GM03348 (cell line): ENCODE measurements at regions not wholly inside any gene's neighbourhood (a gene's known extent, or its start where the extent isn't known, plus 50 kb on each side); places are given as distances from the start of the nearest gene placed in this dataset.
A peak's percentile ranks its signal among the peaks of the same experiment; 100 is the strongest.
"Not testable (repeated sequence)": the region's sequence is repeated elsewhere in the genome, so short reads cannot be mapped to it uniquely, and the experiment has no call there.

Experiments
- DNase-seq: peaks from one replicate; pipeline ENCODE4 v3.0.0; 2012; ENCODE audit warnings: low spot score

DNA sequence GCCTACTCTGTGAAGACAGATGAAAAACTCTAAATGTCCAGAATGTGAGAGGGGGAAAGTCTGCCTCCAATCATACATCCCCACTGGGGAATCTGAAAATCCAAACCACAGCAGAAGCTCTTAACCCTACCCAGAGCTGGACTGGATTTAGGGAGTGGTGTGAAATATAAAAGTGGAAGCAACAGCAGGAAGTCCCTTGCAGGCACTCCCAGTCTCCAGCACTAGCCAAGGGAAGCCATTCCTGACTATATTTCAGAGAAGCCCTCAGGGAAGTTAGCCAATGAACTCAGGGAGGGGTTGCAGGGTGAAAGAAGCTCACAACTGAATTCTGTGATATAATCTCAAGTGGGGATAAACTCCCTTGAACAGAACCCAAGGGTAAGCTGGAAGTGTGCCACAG is 51.5 kb downstream of the CRPPA start:
- DNase-seq: no peak

DNA sequence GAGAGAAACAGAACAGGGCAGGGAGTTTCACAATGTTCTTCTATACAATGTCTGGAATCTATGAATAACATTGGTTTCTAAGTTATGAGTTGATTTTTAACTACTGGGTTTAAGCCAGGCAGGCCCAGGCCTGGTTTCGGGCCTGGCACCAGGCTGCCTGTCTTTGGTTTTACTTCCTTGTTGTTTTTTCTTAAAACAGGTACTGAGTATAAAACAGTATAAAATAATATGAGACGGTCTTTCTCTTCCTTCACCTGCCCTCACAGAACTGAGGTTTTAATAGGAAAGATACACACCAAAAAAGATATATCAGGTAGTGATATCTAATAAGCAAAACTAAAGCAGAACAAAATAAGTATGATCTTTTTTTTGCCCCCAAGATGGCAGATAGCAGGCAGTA is 52.0 kb downstream of the CRPPA start:
- not testable (repeated sequence) for DNase-seq

DNA sequence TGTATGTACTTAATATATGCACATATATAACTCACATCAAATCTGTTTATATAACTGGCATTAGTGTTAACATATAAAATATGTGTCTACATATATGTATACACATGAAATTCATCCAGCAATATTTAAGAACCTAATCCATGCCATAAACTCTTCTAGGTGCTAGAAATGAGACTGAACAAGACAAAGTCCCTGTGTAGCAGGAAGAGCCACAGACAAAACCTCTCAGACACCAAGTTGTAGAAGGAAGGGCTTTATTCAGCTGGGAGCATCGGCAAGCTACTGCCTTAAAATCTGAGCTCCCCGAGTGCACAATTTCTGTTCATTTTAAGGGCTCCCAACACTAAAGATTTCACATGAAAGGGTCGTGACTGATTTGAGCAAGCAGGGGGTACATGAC is 52.5 kb downstream of the CRPPA start:
- DNase-seq: no peak

- no peak for DNase-seq
Observed at GRCh38 chr7:16367115-16367514, 54.2 kb downstream of the CRPPA start.

DNA sequence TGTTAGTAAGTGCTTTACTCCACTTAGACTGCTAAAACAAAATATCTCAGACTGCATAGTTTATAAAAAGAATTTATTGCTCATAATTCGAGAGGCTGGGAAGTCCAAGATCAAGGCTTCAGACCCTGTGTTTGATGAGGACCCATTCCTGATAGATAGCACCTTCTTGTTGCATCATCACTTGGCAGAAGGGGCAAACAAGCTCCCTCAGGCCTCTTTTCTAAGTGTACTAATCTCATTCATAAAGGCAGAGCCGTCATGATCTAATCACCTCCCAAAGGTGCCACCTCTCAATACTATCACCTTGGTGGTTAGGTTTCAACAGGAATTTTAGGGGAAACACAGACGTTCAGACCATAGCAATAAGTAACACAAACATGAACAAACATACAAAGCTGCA is 55.4 kb downstream of the CRPPA start:
- DNase-seq: no peak

DNA sequence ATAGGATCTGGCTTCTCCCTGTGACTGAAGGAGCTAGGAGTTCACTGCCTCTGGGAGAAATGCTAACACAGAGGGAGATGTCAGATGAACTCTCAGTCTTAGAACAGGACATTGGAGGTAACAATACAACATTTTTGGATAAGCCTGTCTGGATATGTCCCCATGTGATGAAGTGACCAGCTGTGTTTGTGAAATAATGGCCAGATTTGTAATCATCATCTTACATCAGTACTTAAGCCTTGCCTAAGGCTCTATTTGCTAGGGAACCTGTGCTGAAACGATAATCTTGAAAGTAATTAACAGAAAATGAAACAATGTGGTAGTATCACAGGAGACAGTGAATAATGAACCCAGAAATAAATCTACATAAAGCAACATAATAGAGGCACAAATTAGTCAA is 56.2 kb downstream of the CRPPA start:
- no peak for DNase-seq

DNA sequence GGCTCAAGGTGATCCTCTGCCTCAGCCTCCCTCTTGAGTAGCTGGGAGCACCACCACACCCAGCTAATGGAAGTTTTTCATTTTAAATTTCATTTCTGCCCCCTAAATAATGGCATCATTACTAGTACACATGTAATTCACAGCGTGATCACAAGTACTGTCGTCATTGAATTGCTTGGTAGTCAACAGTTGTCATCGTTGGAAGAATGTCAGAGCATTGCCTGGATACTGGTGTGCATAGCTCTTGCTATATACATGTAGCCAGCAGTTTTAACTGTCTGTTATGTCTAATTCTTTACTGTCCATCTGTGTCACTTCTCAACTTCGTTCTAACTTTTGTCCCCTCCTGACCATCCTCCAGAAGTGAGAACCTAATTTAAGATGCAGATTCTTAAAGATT is 62.1 kb downstream of the CRPPA start:
- no peak for DNase-seq

- no peak for DNase-seq
Observed at GRCh38 chr7:16357921-16358320, 63.4 kb downstream of the CRPPA start.

GRCh38 chr7:16357474-16357873 is 63.9 kb downstream of the CRPPA start:
- no peak for DNase-seq

- DNase-seq: peak; percentile 45
Observed at GRCh38 chr7:16356301-16356958, 64.9 kb downstream of the CRPPA start.

DNA sequence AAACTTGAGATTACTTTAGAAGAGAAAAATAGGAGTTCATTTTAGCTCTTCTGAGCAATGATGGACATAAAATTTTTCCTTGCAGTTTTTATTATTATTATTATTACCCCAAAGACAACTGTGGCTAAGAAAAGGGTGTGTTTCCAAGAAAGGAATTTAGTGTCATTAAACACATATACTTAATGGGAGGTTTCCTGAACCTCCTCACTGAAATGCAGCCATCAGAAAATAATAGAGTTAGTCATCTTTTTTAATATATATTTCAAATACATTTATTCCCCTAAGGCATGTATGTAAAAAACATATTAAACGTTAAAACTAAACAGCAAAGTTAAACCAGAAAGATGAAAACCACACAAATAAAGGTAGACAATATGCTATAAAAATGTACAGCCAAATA is 66.8 kb downstream of the CRPPA start:
- no peak for DNase-seq

GRCh38 chr7:16353226-16353625 is 68.1 kb downstream of the CRPPA start:
- DNase-seq: no peak

GRCh38 chr7:16350634-16351033 is 70.7 kb downstream of the CRPPA start:
- DNase-seq: no peak

GRCh38 chr7:16348251-16348650 is 73.1 kb downstream of the CRPPA start:
- DNase-seq: no peak

DNA sequence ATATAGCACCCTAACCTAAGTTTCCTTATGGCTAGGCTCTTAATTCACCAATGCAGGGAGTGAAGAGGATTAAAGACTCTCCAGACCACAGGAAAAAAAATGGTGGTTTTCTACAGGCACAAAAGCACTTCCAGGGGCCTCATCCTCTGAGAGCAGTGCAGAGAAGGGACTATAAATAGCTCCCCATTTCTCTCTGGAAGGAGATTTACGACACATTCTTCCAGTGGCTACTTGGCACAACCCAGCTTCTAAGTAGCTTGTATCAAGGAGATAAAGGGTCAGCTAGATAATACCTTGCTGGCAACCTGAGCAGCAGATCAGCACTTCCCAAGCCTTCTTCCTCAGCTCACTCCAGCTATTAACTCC is 73.5 kb downstream of the CRPPA start:
- DNase-seq: no peak

DNA sequence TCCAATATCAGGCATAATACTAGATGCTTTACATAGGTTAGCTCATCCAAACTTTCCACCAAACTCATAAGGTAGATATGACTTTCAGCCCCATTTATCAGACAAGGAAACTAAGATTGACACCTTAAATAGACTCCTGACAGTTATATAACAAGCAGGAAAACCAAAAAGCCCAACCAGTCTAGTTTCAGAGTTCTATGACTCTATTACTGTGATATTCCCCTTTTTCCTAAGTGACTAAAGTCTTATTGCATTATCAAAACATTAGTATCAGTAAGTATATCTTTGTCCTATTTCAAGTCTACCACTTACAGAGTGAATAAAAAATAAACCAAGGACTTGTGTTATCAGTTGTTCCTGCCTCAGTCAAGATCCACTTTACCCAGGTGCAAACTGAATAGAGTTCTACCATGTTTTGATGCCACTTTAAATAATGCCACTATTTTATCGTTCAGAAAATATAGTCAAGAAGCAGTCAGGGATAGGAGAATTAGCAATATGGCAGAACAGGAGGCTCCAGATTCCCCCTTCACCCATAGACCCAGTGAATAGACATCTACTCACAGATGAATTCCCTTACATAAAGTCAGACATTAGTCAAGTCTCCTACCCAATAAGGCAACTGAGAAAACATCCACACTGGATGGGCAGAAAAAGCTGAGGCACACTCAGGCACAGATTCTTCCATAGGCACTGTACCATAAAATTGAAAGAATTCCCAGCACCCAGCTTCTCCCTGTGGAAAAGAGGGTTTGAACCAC is 74.1 kb downstream of the CRPPA start:
- no peak for DNase-seq

DNA sequence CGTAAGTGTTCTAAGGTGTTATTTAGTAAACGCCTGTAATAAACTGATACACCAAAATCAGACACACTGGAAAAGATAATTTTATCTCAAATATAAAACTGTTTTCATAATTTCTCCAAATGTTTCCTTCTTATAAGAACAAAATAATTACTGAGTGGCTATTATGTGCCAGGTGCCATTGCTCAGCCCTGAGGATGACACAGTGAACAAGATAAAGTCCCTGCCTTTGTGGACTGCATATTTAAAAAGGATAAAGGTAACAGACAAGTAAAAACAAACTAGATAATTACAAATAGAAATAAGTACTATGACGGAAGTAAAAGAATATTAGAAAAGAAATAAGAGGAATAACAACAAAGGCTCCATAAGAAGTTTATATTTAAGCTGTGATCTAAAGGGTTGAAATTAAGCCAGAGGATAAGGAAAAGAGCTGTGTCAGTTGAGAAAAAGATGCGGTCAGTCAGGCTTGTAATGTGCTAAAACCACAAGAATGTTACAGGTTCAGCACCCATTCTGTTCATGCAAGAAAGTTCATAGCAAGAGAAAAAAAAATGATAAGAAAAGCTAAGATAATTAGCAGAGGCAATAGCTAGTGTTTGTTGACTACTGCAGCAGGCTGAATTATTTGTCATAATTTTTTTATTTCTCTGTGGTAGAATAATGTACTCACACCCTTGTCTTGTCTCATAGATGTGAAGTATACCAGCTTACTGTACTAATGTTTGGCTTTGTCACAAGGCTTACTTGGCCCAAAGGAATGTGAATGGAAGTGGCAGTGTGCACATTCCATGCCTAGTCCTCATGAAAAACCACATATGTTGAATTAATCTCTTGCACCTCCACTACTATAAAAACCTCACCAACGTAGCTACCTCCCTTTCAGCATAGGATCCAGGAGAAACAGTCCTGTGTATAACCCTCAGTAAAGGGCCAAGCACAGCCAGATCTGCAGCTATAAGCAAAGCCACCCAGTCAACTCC is 75.1 kb downstream of the CRPPA start:
- DNase-seq: peak; percentile 53

GRCh38 chr7:16344927-16345326 is 76.4 kb downstream of the CRPPA start:
- DNase-seq: no peak

DNA sequence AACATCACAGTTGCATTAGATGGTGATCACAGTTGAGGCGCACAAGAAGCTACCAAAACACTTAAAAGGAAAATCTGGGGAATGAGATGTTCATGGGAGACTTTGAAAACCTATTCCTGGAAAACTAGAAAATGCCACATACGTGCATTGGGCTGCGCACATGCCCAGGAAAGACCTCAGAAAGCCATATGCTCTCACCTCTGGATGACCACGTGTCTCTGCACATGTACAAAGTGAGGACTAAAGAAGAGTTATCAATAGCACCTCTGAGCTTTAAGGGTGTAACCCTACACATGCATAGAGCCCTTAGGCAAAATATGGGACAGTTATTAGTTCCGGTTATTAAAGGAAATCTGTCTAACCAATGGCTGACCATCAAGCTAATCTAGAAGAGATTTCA is 77.7 kb downstream of the CRPPA start:
- no peak for DNase-seq

- DNase-seq: no peak
Observed at GRCh38 chr7:16338065-16338464, 83.3 kb downstream of the CRPPA start.

- no peak for DNase-seq
Observed at GRCh38 chr7:16326106-16326505, 95.2 kb downstream of the CRPPA start.

GRCh38 chr7:16323313-16323712 is 98.0 kb downstream of the CRPPA start:
- no peak for DNase-seq
